AG09309 (cell line): ENCODE measurements at regions not wholly inside any gene's neighbourhood (a gene's known extent, or its start where the extent isn't known, plus 50 kb on each side); places are given as distances from the start of the nearest gene placed in this dataset.

Experiments used
- DNase-seq: peaks from one replicate; pipeline ENCODE4 v3.0.0-alpha.2; 2010; ENCODE audit warnings: low read depth
- H3K4me3 ChIP-seq: 2 replicates; pipeline ENCODE4 v1.5.1; 2011; ENCODE audit warnings: mild to moderate bottlenecking, low read depth, low read length, moderate library complexity; ENCODE audit not compliant: control insufficient read depth
- TF ChIP-seq, protein P1 (sequence below): IDR thresholded peaks from 2 replicates; pipeline ENCODE4 v1.5.1; 2011; ENCODE audit warnings: mild to moderate bottlenecking, low read depth, low read length, inconsistent platforms; ENCODE audit not compliant: insufficient read depth, control insufficient read depth; ENCODE audit errors: missing control alignments

DNA sequence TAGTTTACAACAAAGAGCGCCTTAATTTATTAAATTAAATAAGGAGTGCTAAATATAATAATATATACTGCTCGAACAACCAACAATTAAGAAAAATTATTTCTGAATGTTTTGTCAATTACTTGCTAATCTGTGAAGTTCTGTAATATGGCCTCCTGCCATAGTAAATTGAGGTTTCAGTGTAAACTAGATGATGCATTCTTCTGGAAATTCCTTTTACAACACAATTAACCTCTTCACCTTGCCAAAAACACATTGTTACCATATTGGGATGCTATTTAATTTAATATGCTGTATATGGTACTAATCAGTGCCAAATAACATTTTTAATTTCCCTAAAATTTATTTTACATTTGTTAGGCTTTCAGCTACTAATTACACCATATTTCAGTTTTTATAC, 808.4 kb upstream of the CITED2 start:
- no peak overlapping the region for H3K4me3 ChIP-seq
- TF ChIP-seq, protein P1, sequence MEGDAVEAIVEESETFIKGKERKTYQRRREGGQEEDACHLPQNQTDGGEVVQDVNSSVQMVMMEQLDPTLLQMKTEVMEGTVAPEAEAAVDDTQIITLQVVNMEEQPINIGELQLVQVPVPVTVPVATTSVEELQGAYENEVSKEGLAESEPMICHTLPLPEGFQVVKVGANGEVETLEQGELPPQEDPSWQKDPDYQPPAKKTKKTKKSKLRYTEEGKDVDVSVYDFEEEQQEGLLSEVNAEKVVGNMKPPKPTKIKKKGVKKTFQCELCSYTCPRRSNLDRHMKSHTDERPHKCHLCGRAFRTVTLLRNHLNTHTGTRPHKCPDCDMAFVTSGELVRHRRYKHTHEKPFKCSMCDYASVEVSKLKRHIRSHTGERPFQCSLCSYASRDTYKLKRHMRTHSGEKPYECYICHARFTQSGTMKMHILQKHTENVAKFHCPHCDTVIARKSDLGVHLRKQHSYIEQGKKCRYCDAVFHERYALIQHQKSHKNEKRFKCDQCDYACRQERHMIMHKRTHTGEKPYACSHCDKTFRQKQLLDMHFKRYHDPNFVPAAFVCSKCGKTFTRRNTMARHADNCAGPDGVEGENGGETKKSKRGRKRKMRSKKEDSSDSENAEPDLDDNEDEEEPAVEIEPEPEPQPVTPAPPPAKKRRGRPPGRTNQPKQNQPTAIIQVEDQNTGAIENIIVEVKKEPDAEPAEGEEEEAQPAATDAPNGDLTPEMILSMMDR: no peak
- no peak for DNase-seq

DNA sequence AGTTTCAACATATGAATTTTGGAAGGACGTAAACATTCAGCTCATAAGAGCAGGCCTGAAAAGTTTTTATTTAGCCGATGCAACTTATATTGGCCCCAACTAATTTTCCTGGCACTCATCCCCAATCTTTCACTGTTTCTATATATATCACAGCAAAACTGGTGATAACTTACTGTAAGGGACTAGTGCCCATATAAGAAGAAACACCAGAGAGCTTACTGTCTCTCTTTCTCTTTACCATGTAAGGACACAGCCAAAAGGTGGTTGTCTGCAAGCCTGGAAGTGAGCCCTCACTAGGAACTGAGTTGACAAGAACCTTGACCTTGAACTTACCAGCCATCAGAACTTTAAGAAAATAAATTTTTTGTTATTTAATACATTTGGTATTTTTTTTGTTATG, 807.4 kb upstream of the CITED2 start:
- DNase-seq: no peak
- TF ChIP-seq, protein P1: no peak
- no peak overlapping the region for H3K4me3 ChIP-seq

DNA sequence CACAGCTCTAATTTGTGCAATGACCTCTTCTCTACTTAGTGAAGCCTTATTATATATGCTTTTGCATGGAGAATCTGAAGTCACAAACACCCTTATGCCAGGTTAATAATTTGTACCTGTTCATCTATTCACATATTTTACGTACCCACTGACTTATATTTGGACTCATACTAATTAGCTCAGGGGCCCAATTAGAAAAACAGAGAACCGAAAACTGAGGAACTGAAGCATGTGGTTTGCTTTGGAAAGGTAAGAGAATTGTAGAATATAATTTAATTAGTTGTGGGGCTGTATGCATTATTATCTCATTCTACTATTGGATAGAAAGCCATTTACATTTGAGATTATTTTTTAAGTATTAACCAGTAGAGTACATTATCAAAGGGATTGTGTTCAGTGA, 805.9 kb upstream of the CITED2 start:
- no peak overlapping the region for H3K4me3 ChIP-seq
- TF ChIP-seq, protein P1: no peak
- DNase-seq: no peak

- TF ChIP-seq, protein P1: no peak
- peak; percentile 75 for DNase-seq
- no peak overlapping the region for H3K4me3 ChIP-seq
These were observed 804.5 kb upstream of the CITED2 start for GRCh38 chr6:140178935-140179334.

- no peak overlapping the region for H3K4me3 ChIP-seq
- DNase-seq: peak; percentile 69
These were observed 804.1 kb upstream of the CITED2 start for GRCh38 chr6:140178520-140178919.

GRCh38 chr6:140176306-140176705, 801.9 kb upstream of the CITED2 start:
- DNase-seq: no peak
- TF ChIP-seq, protein P1: no peak
- no peak overlapping the region for H3K4me3 ChIP-seq

More at GRCh38 chr6:140178520-140178919, 804.1 kb upstream of the CITED2 start:
- TF ChIP-seq, protein P1: no peak

GRCh38 chr6:140175486-140175885, 801.0 kb upstream of the CITED2 start:
- TF ChIP-seq, protein P1: no peak
- no peak overlapping the region for H3K4me3 ChIP-seq
- DNase-seq: no peak
